ENCODE measurements at regions not wholly inside any gene's neighbourhood (a gene's known extent, or its start where the extent isn't known, plus 50 kb on each side); places are given as distances from the start of the nearest gene placed in this dataset.

DNA sequence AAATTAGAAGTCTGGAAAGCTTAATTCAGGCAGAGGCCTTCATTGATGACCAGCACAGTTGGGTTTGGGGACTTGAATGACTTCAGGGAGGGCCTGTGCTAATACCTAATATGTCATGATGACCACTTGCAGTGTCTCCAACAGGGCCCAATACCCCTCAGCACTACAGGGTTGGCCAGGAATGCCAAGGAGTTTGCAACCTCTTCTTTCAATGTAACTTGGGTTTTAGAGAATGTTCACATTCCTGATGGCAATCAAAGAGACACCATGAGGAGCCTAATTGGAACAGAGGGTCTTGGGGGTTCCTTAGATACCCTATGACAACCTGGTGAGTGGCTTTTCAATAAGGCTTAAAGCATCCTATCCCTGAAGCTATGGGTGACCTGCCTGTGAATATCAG lies 52.4 kb upstream of the ST8SIA3 start:
- H3K4me3 Mint-ChIP-seq = no peak overlapping the region
- H3K9me3 ChIP-seq (ENCODE audit: control insufficient read depth, low read length, poor library complexity, severe bottlenecking) = no peaks in the 10 kb centered on the region
- ATAC-seq = no peak
- H3K27ac Mint-ChIP-seq = no peak overlapping the region
- H3K36me3 Mint-ChIP-seq (ENCODE audit: low read depth) = no peaks in the 10 kb centered on the region
- H3K27me3 Mint-ChIP-seq = no peaks in the 10 kb centered on the region
- H3K4me1 Mint-ChIP-seq = no peaks in the 10 kb centered on the region
- DNase-seq = no peak

DNA sequence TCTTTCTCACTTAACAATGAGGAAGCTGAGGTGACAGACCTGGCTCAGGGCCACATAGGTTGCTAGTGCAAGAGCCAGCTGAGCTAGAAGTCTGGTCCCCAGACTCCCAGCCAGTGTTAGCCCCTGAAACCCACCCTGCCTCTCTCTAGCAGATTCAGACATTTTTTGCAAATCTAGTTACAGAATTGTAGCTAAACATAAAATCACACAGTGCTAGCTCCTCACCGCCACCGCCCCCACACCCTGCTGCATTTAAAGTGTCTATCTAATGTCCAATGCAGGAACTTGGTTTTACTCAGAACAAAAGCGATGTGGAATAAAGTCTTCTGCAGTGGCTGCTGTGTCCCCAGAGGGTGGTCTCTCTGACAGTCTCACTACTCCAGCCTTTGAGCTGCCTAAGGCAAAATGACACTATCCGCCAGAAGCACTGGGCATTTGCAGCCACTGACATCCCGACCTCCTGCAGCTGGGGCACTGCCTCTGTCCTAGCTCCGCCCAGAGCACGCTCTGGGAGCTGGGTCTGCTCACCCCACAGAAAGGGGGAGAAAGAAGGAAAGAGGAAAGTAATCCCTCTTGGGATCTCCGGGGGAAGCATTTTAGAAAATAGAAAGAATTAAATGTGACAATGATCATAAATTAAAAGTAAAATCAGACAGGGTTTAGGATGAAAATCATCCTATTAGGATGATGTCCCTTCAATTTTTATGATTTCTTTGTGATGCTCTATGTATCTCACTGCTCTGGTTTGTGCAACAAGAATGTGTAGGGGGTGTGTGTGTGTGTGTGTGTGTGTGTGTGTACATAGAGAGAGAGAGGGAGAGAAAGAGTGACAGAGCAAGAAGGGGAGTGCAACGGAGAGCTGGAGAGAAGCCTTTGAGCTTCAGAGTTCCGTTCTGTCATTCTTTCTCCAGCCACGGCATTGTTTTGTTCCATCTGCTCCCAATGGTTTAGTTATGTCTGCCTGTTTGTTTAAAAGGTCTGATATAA lies 50.5 kb upstream of the ST8SIA3 start:
- no peaks in the 10 kb centered on the region for H3K36me3 Mint-ChIP-seq (ENCODE audit: low read depth)
- H3K4me3 Mint-ChIP-seq = no peak overlapping the region

More for the DNA sequence above, 50.5 kb upstream of the ST8SIA3 start:
- Mint-ChIP-seq H3K27ac (no peak overlapping the region), H3K4me1 (no peaks in the 10 kb centered on the region), H3K27me3 (no peaks in the 10 kb centered on the region)
- no peak for ATAC-seq
- DNase-seq = no peak
- no peaks in the 10 kb centered on the region for H3K9me3 ChIP-seq (ENCODE audit: control insufficient read depth, low read length, poor library complexity, severe bottlenecking)
